ENCODE measurements at regions not wholly inside any gene's neighbourhood (a gene's known extent, or its start where the extent isn't known, plus 50 kb on each side); places are given as distances from the start of the nearest gene placed in this dataset.

- no peak overlapping the region for H3K9ac ChIP-seq (ENCODE audit: low read length)
- no peak overlapping the region for H2AK5ac ChIP-seq (ENCODE audit: low read length, severe bottlenecking)
- DNase-seq = no peak
- H3K14ac ChIP-seq (ENCODE audit: low read length in 2 of 2) = no peak overlapping the region
- no peak overlapping the region for H3K4me3 ChIP-seq (ENCODE audit: insufficient read depth in 1 of 2, low read depth in 1 of 2, low read length in 2 of 2)
- H4K91ac ChIP-seq (ENCODE audit: low read length) = no peak overlapping the region
- no peak overlapping the region for H3K27ac ChIP-seq (ENCODE audit: low read length, poor library complexity, severe bottlenecking)
- no peaks in the 10 kb centered on the region for H3K79me1 ChIP-seq (replicated peaks; ENCODE audit: low read length, poor library complexity, severe bottlenecking)
- H3K36me3 ChIP-seq (ENCODE audit: control insufficient read depth in 1 of 2, insufficient read depth in 2 of 2, low read depth in 1 of 2, low read length in 2 of 2) = no peaks in the 10 kb centered on the region
- no peaks in the 10 kb centered on the region for H3K27me3 ChIP-seq (ENCODE audit: control insufficient read depth in 1 of 2, insufficient read depth in 1 of 2, low read length in 2 of 2)
- H3K4me1 ChIP-seq (ENCODE audit: control insufficient read depth, insufficient read depth, low read depth, low read length) = no peaks in the 10 kb centered on the region
- no peak overlapping the region for H3K4me2 ChIP-seq (ENCODE audit: low read length, poor library complexity, severe bottlenecking)
- WGBS = 100% methylated on average over 1 of the region's 1 CpG
- no peak overlapping the region for H3K23ac ChIP-seq (ENCODE audit: low read length in 2 of 2)
- no peak overlapping the region for H2BK15ac ChIP-seq (ENCODE audit: low read depth, poor library complexity, severe bottlenecking)
- H3K18ac ChIP-seq (ENCODE audit: low read depth in 1 of 2, low read length in 2 of 2) = no peak overlapping the region
- H2BK120ac ChIP-seq (ENCODE audit: low read depth, low read length) = no peak overlapping the region
- H2BK12ac ChIP-seq (ENCODE audit: low read length in 2 of 2) = no peak overlapping the region
- no peaks in the 10 kb centered on the region for H3K9me3 ChIP-seq (ENCODE audit: control insufficient read depth, low read length)
- H2BK5ac ChIP-seq (ENCODE audit: low read depth, low read length, poor library complexity, severe bottlenecking) = no peak overlapping the region
- H3K4ac ChIP-seq (ENCODE audit: low read depth in 1 of 2, low read length in 2 of 2) = no peak overlapping the region
- no peak overlapping the region for H4K8ac ChIP-seq (ENCODE audit: low read length)
- H2AFZ ChIP-seq (ENCODE audit: low read depth, low read length) = no peak overlapping the region
Observed at GRCh38 chr3:31133541-31133940, 239.1 kb upstream of the GADL1 start.

DNA sequence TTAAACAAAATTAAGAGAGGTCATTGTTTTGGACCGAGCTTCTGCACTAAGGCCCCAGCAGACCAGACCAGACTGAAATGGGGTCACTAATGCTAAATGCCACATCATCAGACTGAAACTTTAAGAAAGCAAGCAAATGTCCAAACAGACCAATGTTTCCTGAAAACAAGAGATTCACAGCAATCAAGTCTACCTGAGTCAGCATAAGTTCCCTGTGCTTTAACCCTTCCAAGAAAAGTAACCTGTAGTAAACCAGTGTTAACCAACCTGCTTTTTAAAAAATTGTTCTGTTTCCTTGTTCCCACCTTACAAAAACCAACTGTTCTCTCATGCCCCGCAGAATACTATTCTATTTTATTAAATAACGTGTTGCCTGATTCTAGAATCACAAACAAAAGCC is 241.1 kb upstream of the GADL1 start:
- no peaks in the 10 kb centered on the region for H3K4me1 ChIP-seq (ENCODE audit: control insufficient read depth, insufficient read depth, low read depth, low read length)
- H3K4me3 ChIP-seq (ENCODE audit: insufficient read depth in 1 of 2, low read depth in 1 of 2, low read length in 2 of 2) = no peak overlapping the region
- no peaks in the 10 kb centered on the region for H3K27me3 ChIP-seq (ENCODE audit: control insufficient read depth in 1 of 2, insufficient read depth in 1 of 2, low read length in 2 of 2)
- no peak overlapping the region for H3K4ac ChIP-seq (ENCODE audit: low read depth in 1 of 2, low read length in 2 of 2)
- no peak overlapping the region for H3K18ac ChIP-seq (ENCODE audit: low read depth in 1 of 2, low read length in 2 of 2)
- H3K4me2 ChIP-seq (ENCODE audit: low read length, poor library complexity, severe bottlenecking) = no peak overlapping the region
- H3K36me3 ChIP-seq (ENCODE audit: control insufficient read depth in 1 of 2, insufficient read depth in 2 of 2, low read depth in 1 of 2, low read length in 2 of 2) = no peaks in the 10 kb centered on the region
- no peak overlapping the region for H2AK5ac ChIP-seq (ENCODE audit: low read length, severe bottlenecking)
- no peak overlapping the region for H4K8ac ChIP-seq (ENCODE audit: low read length)
- no peak overlapping the region for H2BK15ac ChIP-seq (ENCODE audit: low read depth, poor library complexity, severe bottlenecking)
- no peak overlapping the region for H3K9ac ChIP-seq (ENCODE audit: low read length)
- no peak overlapping the region for H4K91ac ChIP-seq (ENCODE audit: low read length)
- no peak overlapping the region for H2BK12ac ChIP-seq (ENCODE audit: low read length in 2 of 2)
- no peak overlapping the region for H2BK120ac ChIP-seq (ENCODE audit: low read depth, low read length)
- no peaks in the 10 kb centered on the region for H3K79me1 ChIP-seq (replicated peaks; ENCODE audit: low read length, poor library complexity, severe bottlenecking)
- WGBS = 86% methylated on average over 1 of the region's 3 CpGs
- no peak overlapping the region for H3K23ac ChIP-seq (ENCODE audit: low read length in 2 of 2)
- no peak overlapping the region for H3K14ac ChIP-seq (ENCODE audit: low read length in 2 of 2)
- no peak overlapping the region for H3K27ac ChIP-seq (ENCODE audit: low read length, poor library complexity, severe bottlenecking)
- DNase-seq = no peak
- H3K9me3 ChIP-seq (ENCODE audit: control insufficient read depth, low read length) = no peaks in the 10 kb centered on the region
- no peak overlapping the region for H2AFZ ChIP-seq (ENCODE audit: low read depth, low read length)
- no peak overlapping the region for H2BK5ac ChIP-seq (ENCODE audit: low read depth, low read length, poor library complexity, severe bottlenecking)

- WGBS = 93% methylated on average over 2 of the region's 4 CpGs
- no peak overlapping the region for H2BK15ac ChIP-seq (ENCODE audit: low read depth, poor library complexity, severe bottlenecking)
- no peak overlapping the region for H4K91ac ChIP-seq (ENCODE audit: low read length)
- H3K27me3 ChIP-seq (ENCODE audit: control insufficient read depth in 1 of 2, insufficient read depth in 1 of 2, low read length in 2 of 2) = no peaks in the 10 kb centered on the region
- H3K14ac ChIP-seq (ENCODE audit: low read length in 2 of 2) = no peak overlapping the region
- no peaks in the 10 kb centered on the region for H3K36me3 ChIP-seq (ENCODE audit: control insufficient read depth in 1 of 2, insufficient read depth in 2 of 2, low read depth in 1 of 2, low read length in 2 of 2)
- H2BK12ac ChIP-seq (ENCODE audit: low read length in 2 of 2) = no peak overlapping the region
- no peak overlapping the region for H3K4me2 ChIP-seq (ENCODE audit: low read length, poor library complexity, severe bottlenecking)
- no peak overlapping the region for H4K8ac ChIP-seq (ENCODE audit: low read length)
- no peak overlapping the region for H3K18ac ChIP-seq (ENCODE audit: low read depth in 1 of 2, low read length in 2 of 2)
- no peaks in the 10 kb centered on the region for H3K79me1 ChIP-seq (replicated peaks; ENCODE audit: low read length, poor library complexity, severe bottlenecking)
- no peak overlapping the region for H3K4me3 ChIP-seq (ENCODE audit: insufficient read depth in 1 of 2, low read depth in 1 of 2, low read length in 2 of 2)
- no peak overlapping the region for H2AFZ ChIP-seq (ENCODE audit: low read depth, low read length)
- no peak overlapping the region for H3K4ac ChIP-seq (ENCODE audit: low read depth in 1 of 2, low read length in 2 of 2)
- H2AK5ac ChIP-seq (ENCODE audit: low read length, severe bottlenecking) = no peak overlapping the region
- H3K27ac ChIP-seq (ENCODE audit: low read length, poor library complexity, severe bottlenecking) = no peak overlapping the region
- no peak overlapping the region for H2BK5ac ChIP-seq (ENCODE audit: low read depth, low read length, poor library complexity, severe bottlenecking)
- no peaks in the 10 kb centered on the region for H3K9me3 ChIP-seq (ENCODE audit: control insufficient read depth, low read length)
- DNase-seq = no peak
- no peak overlapping the region for H2BK120ac ChIP-seq (ENCODE audit: low read depth, low read length)
- H3K4me1 ChIP-seq (ENCODE audit: control insufficient read depth, insufficient read depth, low read depth, low read length) = no peaks in the 10 kb centered on the region
- H3K9ac ChIP-seq (ENCODE audit: low read length) = no peak overlapping the region
- H3K23ac ChIP-seq (ENCODE audit: low read length in 2 of 2) = no peak overlapping the region
Observed at GRCh38 chr3:31137718-31138465, 243.4 kb upstream of the GADL1 start.

GRCh38 chr3:31140470-31140869 is 246.0 kb upstream of the GADL1 start:
- Histone ChIP-seq H3K4me3 (ENCODE audit: insufficient read depth in 1 of 2, low read depth in 1 of 2, low read length in 2 of 2) (no peak overlapping the region), H3K4ac (ENCODE audit: low read depth in 1 of 2, low read length in 2 of 2) (no peak overlapping the region), H2BK5ac (ENCODE audit: low read depth, low read length, poor library complexity, severe bottlenecking) (peak overlapping the region; percentile 31), H2AK5ac (ENCODE audit: low read length, severe bottlenecking) (no peak overlapping the region), H3K14ac (ENCODE audit: low read length in 2 of 2) (no peak overlapping the region), H2BK120ac (ENCODE audit: low read depth, low read length) (no peak overlapping the region), H2BK15ac (ENCODE audit: low read depth, poor library complexity, severe bottlenecking) (no peak overlapping the region), H3K27ac (ENCODE audit: low read length, poor library complexity, severe bottlenecking) (no peak overlapping the region), H3K4me2 (ENCODE audit: low read length, poor library complexity, severe bottlenecking) (no peak overlapping the region), H3K36me3 (ENCODE audit: control insufficient read depth in 1 of 2, insufficient read depth in 2 of 2, low read depth in 1 of 2, low read length in 2 of 2) (no peaks in the 10 kb centered on the region), H2AFZ (ENCODE audit: low read depth, low read length) (no peak overlapping the region), H2BK12ac (ENCODE audit: low read length in 2 of 2) (no peak overlapping the region), H4K8ac (ENCODE audit: low read length) (no peak overlapping the region), H3K4me1 (ENCODE audit: control insufficient read depth, insufficient read depth, low read depth, low read length) (no peaks in the 10 kb centered on the region), H3K9ac (ENCODE audit: low read length) (no peak overlapping the region), H4K91ac (ENCODE audit: low read length) (no peak overlapping the region), H3K23ac (ENCODE audit: low read length in 2 of 2) (no peak overlapping the region), H3K27me3 (ENCODE audit: control insufficient read depth in 1 of 2, insufficient read depth in 1 of 2, low read length in 2 of 2) (no peaks in the 10 kb centered on the region), H3K9me3 (ENCODE audit: control insufficient read depth, low read length) (no peaks in the 10 kb centered on the region), H3K79me1 (replicated peaks; ENCODE audit: low read length, poor library complexity, severe bottlenecking) (no peaks in the 10 kb centered on the region), H3K18ac (ENCODE audit: low read depth in 1 of 2, low read length in 2 of 2) (no peak overlapping the region)
- no peak for DNase-seq
